Loucy (cell line): ENCODE measurements at regions not wholly inside any gene's neighbourhood (a gene's known extent, or its start where the extent isn't known, plus 50 kb on each side); places are given as distances from the start of the nearest gene placed in this dataset.

Experiments used
- H2AFZ ChIP-seq: fragments of 200-600 bp; sonication (generic); 2 replicates; pipeline ENCODE4 v1.6.0; 2016; ENCODE audit warnings: antibody characterized with exemption, mild to moderate bottlenecking, low read length, moderate library complexity
- H3F3A ChIP-seq: fragments of 200-600 bp; 2 replicates; pipeline ENCODE4 v1.6.0; 2016; ENCODE audit warnings: antibody characterized with exemption, low read depth, mild to moderate bottlenecking
- H3K27me3 ChIP-seq: fragments of 200-600 bp; sonication (generic); 2 replicates; pipeline ENCODE4 v1.6.1; 2014; ENCODE audit warnings: low read length, mild to moderate bottlenecking; ENCODE audit not compliant: insufficient read depth, poor library complexity, severe bottlenecking
- H3K36me3 ChIP-seq: fragments of 200-600 bp; sonication (generic); 2 replicates; pipeline ENCODE4 v1.6.1; 2016; ENCODE audit warnings: low read length; ENCODE audit not compliant: insufficient read depth
- H3K4me1 ChIP-seq: fragments of 200-600 bp; sonication (generic); 2 replicates; pipeline ENCODE4 v1.5.1; 2014; ENCODE audit warnings: low read length, mild to moderate bottlenecking; ENCODE audit not compliant: insufficient read depth, poor library complexity, severe bottlenecking
- H3K4me2 ChIP-seq: fragments of 200-600 bp; sonication (generic); 2 replicates; pipeline ENCODE4 v1.6.0; 2014; ENCODE audit warnings: antibody characterized with exemption, low read length, low read depth, mild to moderate bottlenecking; ENCODE audit not compliant: poor library complexity, severe bottlenecking
- H3K4me3 ChIP-seq: fragments of 200-600 bp; sonication (generic); 2 replicates; pipeline ENCODE4 v1.5.1; 2014; ENCODE audit warnings: low read length, mild to moderate bottlenecking, mixed read lengths; ENCODE audit not compliant: poor library complexity, severe bottlenecking
- H3K79me2 ChIP-seq: fragments of 200-600 bp; sonication (generic); 2 replicates; pipeline ENCODE4 v1.6.1; 2014; ENCODE audit warnings: low read length; ENCODE audit not compliant: insufficient read depth
- H3K9ac ChIP-seq: fragments of 200-600 bp; sonication (generic); 2 replicates; pipeline ENCODE4 v1.6.0; 2014; ENCODE audit warnings: mild to moderate bottlenecking, low read depth, low read length, moderate library complexity; ENCODE audit not compliant: poor library complexity, severe bottlenecking
- H3K9me2 ChIP-seq: fragments of 200-600 bp; sonication (generic); replicated peaks from 2 replicates; pipeline ENCODE4 v1.6.1; 2016; ENCODE audit warnings: low read depth, low read length, mixed read lengths
- H3K9me3 ChIP-seq: fragments of 200-600 bp; sonication (generic); 2 replicates; pipeline ENCODE4 v1.6.1; 2014; ENCODE audit warnings: mild to moderate bottlenecking, antibody characterized with exemption, low read length, low read depth; ENCODE audit not compliant: insufficient read depth
- H4K20me1 ChIP-seq: fragments of 200-600 bp; sonication (generic); 2 replicates; pipeline ENCODE4 v1.6.0; 2014; ENCODE audit warnings: antibody characterized with exemption, low read length, mild to moderate bottlenecking; ENCODE audit not compliant: insufficient read depth, poor library complexity, severe bottlenecking
- EZH2phosphoT487 ChIP-seq: fragments of 200-600 bp; IDR thresholded peaks from 2 replicates; pipeline ENCODE4 v1.6.1; 2018; ENCODE audit warnings: antibody characterized with exemption, mild to moderate bottlenecking, moderate library complexity, borderline replicate concordance
- TF ChIP-seq, protein P1 (sequence below): fragments of 200-600 bp; sonication (generic); conservative IDR thresholded peaks from 2 replicates; pipeline ENCODE4 v1.5.1; 2014; ENCODE audit warnings: mild to moderate bottlenecking, antibody characterized with exemption, low read length

DNA sequence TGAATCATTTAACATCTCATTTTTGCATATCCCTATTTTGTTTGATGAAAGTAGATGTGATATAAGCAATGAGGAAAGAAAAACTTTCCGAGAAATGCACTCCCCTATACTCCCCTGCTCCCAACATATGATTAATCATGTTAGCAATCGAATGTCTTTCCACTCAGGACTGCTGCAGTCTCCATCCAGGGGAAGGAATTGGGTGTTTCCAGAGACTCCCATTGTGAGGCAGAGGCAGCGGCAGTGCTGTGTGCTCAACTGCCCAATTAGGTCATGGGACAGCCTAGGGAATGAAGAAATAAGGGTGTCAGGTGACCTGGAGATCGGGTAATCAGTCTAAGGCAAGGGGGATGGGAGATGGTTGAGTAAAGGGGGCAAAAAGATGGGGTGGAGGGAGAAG lies 268.6 kb upstream of the MEIS2 start:
- H3K27me3 ChIP-seq = no peaks in the 10 kb centered on the region
- no peak overlapping the region for H3K4me3 ChIP-seq
- H3K9me2 ChIP-seq = no peaks in the 10 kb centered on the region
- TF ChIP-seq EZH2phosphoT487 = no peak
- TF ChIP-seq, protein P1, sequence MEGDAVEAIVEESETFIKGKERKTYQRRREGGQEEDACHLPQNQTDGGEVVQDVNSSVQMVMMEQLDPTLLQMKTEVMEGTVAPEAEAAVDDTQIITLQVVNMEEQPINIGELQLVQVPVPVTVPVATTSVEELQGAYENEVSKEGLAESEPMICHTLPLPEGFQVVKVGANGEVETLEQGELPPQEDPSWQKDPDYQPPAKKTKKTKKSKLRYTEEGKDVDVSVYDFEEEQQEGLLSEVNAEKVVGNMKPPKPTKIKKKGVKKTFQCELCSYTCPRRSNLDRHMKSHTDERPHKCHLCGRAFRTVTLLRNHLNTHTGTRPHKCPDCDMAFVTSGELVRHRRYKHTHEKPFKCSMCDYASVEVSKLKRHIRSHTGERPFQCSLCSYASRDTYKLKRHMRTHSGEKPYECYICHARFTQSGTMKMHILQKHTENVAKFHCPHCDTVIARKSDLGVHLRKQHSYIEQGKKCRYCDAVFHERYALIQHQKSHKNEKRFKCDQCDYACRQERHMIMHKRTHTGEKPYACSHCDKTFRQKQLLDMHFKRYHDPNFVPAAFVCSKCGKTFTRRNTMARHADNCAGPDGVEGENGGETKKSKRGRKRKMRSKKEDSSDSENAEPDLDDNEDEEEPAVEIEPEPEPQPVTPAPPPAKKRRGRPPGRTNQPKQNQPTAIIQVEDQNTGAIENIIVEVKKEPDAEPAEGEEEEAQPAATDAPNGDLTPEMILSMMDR = no peak
- no peaks in the 10 kb centered on the region for H3K9me3 ChIP-seq
- H3F3A ChIP-seq = no peaks in the 10 kb centered on the region
- H2AFZ ChIP-seq = no peak overlapping the region
- H3K9ac ChIP-seq = no peak overlapping the region
- H3K4me1 ChIP-seq = peaks cover 15% of the 10 kb centered on the region
- no peaks in the 10 kb centered on the region for H4K20me1 ChIP-seq
- no peaks in the 10 kb centered on the region for H3K36me3 ChIP-seq
- no peaks in the 10 kb centered on the region for H3K79me2 ChIP-seq
- H3K4me2 ChIP-seq = no peak overlapping the region

DNA sequence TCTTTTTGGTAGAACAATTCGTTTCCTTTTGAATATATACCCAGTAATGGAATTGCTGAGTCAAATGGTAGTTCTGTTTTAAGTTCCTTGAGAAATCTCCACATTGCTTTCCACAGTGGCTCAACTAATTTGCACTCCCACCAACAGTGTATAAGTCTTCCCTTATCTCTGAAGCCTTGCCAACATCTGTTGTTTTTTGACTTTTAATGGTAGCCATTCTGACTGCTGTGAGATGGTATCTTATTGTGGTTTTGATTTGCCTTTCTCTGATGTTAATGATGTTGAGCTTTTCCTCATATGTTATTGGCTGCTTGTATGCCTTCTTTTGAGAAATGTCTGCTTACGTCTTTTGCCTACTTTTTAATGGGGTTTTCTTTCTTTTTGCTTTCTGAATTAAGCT lies 270.6 kb upstream of the MEIS2 start:
- no peak overlapping the region for H3K9ac ChIP-seq
- peaks cover 22% of the 10 kb centered on the region for H3K4me1 ChIP-seq
- no peaks in the 10 kb centered on the region for H3K9me2 ChIP-seq
- H3K4me2 ChIP-seq = peak overlapping the region; percentile 52
- no peak for TF ChIP-seq EZH2phosphoT487
- TF ChIP-seq, protein P1 = no peak
- H3K4me3 ChIP-seq = peak overlapping the region; percentile 29
- no peaks in the 10 kb centered on the region for H4K20me1 ChIP-seq
- H3K36me3 ChIP-seq = no peaks in the 10 kb centered on the region
- H3K27me3 ChIP-seq = no peaks in the 10 kb centered on the region
- no peaks in the 10 kb centered on the region for H3K79me2 ChIP-seq
- no peaks in the 10 kb centered on the region for H3F3A ChIP-seq
- H3K9me3 ChIP-seq = no peaks in the 10 kb centered on the region
- H2AFZ ChIP-seq = no peak overlapping the region

DNA sequence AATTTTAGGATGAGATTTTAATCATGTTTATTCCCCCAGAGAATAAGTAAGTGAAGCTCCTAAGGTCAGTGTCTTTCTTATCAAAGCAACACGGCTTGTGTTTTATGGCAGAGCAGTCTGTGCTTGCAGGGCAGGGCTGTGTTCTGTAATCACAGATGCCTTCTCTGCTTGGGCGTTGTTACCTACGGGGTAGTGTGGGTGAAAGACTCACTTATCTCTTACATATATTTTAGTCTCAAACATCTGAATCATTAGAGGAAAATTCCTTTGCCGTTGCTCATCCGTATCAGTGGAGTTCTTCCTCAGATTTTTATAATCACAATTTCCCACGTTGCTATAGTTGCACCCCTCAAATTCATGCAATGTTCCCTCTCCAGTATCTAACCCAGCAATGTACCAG lies 271.7 kb upstream of the MEIS2 start:
- Histone ChIP-seq H3K27me3 (no peaks in the 10 kb centered on the region), H3K79me2 (no peaks in the 10 kb centered on the region), H3K9ac (no peak overlapping the region), H3K4me3 (no peak overlapping the region), H4K20me1 (no peaks in the 10 kb centered on the region), H3K9me3 (no peaks in the 10 kb centered on the region), H3K4me1 (peaks cover 22% of the 10 kb centered on the region), H3K9me2 (no peaks in the 10 kb centered on the region), H3K36me3 (no peaks in the 10 kb centered on the region), H3F3A (no peaks in the 10 kb centered on the region), H3K4me2 (peak overlapping the region; percentile 52), H2AFZ (no peak overlapping the region)
- TF ChIP-seq, protein P1 = no peak
- no peak for TF ChIP-seq EZH2phosphoT487
